OCI-LY1 (cell line): ENCODE measurements at regions not wholly inside any gene's neighbourhood (a gene's known extent, or its start where the extent isn't known, plus 50 kb on each side); places are given as distances from the start of the nearest gene placed in this dataset.

Source experiments
- CTCF ChIP-seq: fragments of 200-600 bp; sonication (generic), shearing (Covaris generic); IDR thresholded peaks from 2 replicates; pipeline ENCODE4 v1.5.1; 2017; ENCODE audit warnings: mild to moderate bottlenecking, antibody characterized with exemption, low read length, moderate library complexity, mixed read lengths
- EZH2 ChIP-seq: fragments of 200-600 bp; sonication (generic), shearing (Covaris generic); IDR thresholded peaks from 2 replicates; pipeline ENCODE4 v1.8.0; 2017; ENCODE audit warnings: borderline replicate concordance, mixed run types, mild to moderate bottlenecking, antibody characterized with exemption, low read length, moderate library complexity, mixed read lengths

- no peak for TF ChIP-seq CTCF
- TF ChIP-seq EZH2, result no peak
Observed at GRCh38 chr2:37779611-37780386, 108.4 kb upstream of the CDC42EP3 start.
